SK-N-SH (cell line): ENCODE measurements at regions not wholly inside any gene's neighbourhood (a gene's known extent, or its start where the extent isn't known, plus 50 kb on each side); places are given as distances from the start of the nearest gene placed in this dataset.

Experiments
- CTCF ChIA-PET: fragments of 300-600, 350-600 bp; formaldehyde crosslinking; extraction: SDS; loops from one replicate; lab custom pipeline; 2021; lab: Yijun Ruan, JAX
- POLR2A ChIA-PET: fragments of 350-600 bp; sonication (Branson Sonifier 250); formaldehyde crosslinking; extraction: SDS; loops from one replicate; lab custom pipeline; 2020; ENCODE audit warnings: antibody characterized with exemption, inconsistent platforms; lab: Yijun Ruan, JAX
- DNase-seq: peaks from one replicate; pipeline ENCODE4 v3.0.0; 2012
- H2AFZ ChIP-seq: fragments of 200-600 bp; sonication (generic); 2 replicates; pipeline ENCODE4 v1.8.1; 2016; ENCODE audit warnings: antibody characterized with exemption, mild to moderate bottlenecking, low read depth
- H3F3A ChIP-seq: fragments of 200-600 bp; sonication (generic); replicated peaks from 2 replicates; pipeline ENCODE3; 2016; ENCODE audit warnings: antibody characterized with exemption, mild to moderate bottlenecking; ENCODE audit not compliant: insufficient read depth
- H3K27ac ChIP-seq, 2 experiments: fragments of 200-500 bp in 1 of 2; fragments of 200-600 bp in 1 of 2; sonication (Bioruptor generic) in 1 of 2; sonication (generic), shearing (Covaris generic) in 1 of 2; 2 replicates each; pipeline versions ENCODE4 v1.5.1 to v1.6.1; 2014 to 2016; ENCODE audit warnings: low read depth in 2 of 2, inconsistent platforms in 1 of 2, low read length in 1 of 2, mild to moderate bottlenecking in 1 of 2, mixed read lengths in 1 of 2
- H3K27me3 ChIP-seq: fragments of 200-600 bp; sonication (generic), shearing (Covaris generic); 2 replicates; pipeline ENCODE4 v1.6.1; 2016; ENCODE audit warnings: mixed run types; ENCODE audit not compliant: insufficient read depth
- H3K36me3 ChIP-seq, 2 experiments: fragments of 200-500 bp in 1 of 2; fragments of 200-600 bp in 1 of 2; sonication (Bioruptor generic) in 1 of 2; sonication (generic) in 1 of 2; replicated peaks in 1 of 2; 2 replicates each; pipeline versions ENCODE3 to v1.5.1; 2014 to 2016; ENCODE audit warnings: low read length in 1 of 2, mild to moderate bottlenecking in 1 of 2; ENCODE audit not compliant: insufficient read depth in 2 of 2, control insufficient read depth in 1 of 2
- H3K4me1 ChIP-seq, 2 experiments: fragments of 200-500 bp in 1 of 2; fragments of 200-600 bp in 1 of 2; sonication (Bioruptor generic) in 1 of 2; sonication (generic), shearing (Covaris generic) in 1 of 2; 2 replicates each; pipeline versions ENCODE4 v1.5.1 to v1.6.1; 2014 to 2016; ENCODE audit warnings: low read depth in 1 of 2, low read length in 1 of 2, mixed run types in 1 of 2; ENCODE audit not compliant: insufficient read depth in 2 of 2, control insufficient read depth in 1 of 2
- H3K4me2 ChIP-seq: fragments of 200-600 bp; sonication (generic), shearing (Covaris generic); 2 replicates; pipeline ENCODE4 v1.6.1; 2017; ENCODE audit warnings: mixed run types
- H3K4me3 ChIP-seq, 2 experiments: fragments of 200-500 bp in 1 of 2; fragments of 200-600 bp in 1 of 2; sonication (Bioruptor generic) in 1 of 2; sonication (generic), shearing (Covaris generic) in 1 of 2; 2 replicates each; pipeline versions ENCODE4 v1.5.1 to v1.8.1; 2014 to 2016; ENCODE audit warnings: low read depth in 2 of 2, inconsistent platforms in 1 of 2, low read length in 1 of 2, mild to moderate bottlenecking in 1 of 2, mixed read lengths in 1 of 2, moderate library complexity in 1 of 2
- H3K79me2 ChIP-seq: fragments of 200-600 bp; sonication (generic); 2 replicates; pipeline ENCODE4 v1.8.1; 2017; ENCODE audit warnings: mild to moderate bottlenecking; ENCODE audit not compliant: insufficient read depth
- H3K9ac ChIP-seq: fragments of 200-600 bp; sonication (generic); 2 replicates; pipeline ENCODE4 v1.6.1; 2017; ENCODE audit warnings: mixed run types
- H3K9me2 ChIP-seq: fragments of 200-600 bp; sonication (generic); 2 replicates; pipeline ENCODE4 v1.6.1; 2017; ENCODE audit warnings: mixed run types
- H3K9me3 ChIP-seq: fragments of 200-600 bp; sonication (generic); 2 replicates; pipeline ENCODE4 v1.6.1; 2017; ENCODE audit warnings: mixed run types, mild to moderate bottlenecking, moderate library complexity
- H4K20me1 ChIP-seq: fragments of 200-600 bp; sonication (generic); 2 replicates; pipeline ENCODE4 v1.6.1; 2017; ENCODE audit warnings: mild to moderate bottlenecking, mixed run types; ENCODE audit not compliant: insufficient read depth
- TAF1 ChIP-seq: IDR thresholded peaks from 2 replicates; pipeline ENCODE4 v1.6.1; 2012; ENCODE audit warnings: low read depth, mild to moderate bottlenecking, low read length, moderate library complexity, borderline replicate concordance
- WGBS: methylation state at CpG from one replicate; pipeline ENCODE4 v1.1.6; 2017; ENCODE audit warnings: low lambda C conversion rate; 5-methylcytosine and 5-hydroxymethylcytosine counted together
- TF ChIP-seq, protein P1 (sequence below): fragments of 150-350 bp; IDR thresholded peaks from 2 replicates; pipeline ENCODE4 v1.6.1; 2016; ENCODE audit warnings: mild to moderate bottlenecking, low read depth, low read length

DNA sequence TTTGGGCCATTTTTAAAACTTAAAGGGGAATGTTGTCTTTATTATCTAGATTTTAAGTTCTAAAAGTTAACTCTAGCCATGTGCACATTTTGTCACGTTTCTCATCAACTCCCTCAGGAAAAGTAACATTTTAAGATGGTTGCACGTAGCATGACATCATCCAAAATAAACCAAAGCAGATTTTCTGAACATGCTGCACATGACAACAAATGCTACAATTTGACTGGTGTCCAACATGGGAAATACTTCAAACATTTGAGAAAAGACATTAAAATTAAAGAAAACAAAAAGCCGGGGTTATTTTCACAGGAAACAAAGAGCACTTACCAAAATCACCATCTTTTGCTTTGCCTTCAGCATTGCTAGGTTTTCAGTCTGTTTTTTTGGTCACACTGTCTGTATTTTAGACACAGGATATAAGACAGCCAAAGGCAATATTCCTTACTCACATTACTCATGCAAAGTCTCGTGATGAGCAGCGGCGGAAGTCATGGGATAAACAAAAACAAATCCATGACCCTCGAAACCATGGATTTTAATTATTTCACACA is 51.3 kb upstream of the RND3 start:
- no peaks in the 10 kb centered on the region for H3K9me3 ChIP-seq
- TF ChIP-seq, protein P1, sequence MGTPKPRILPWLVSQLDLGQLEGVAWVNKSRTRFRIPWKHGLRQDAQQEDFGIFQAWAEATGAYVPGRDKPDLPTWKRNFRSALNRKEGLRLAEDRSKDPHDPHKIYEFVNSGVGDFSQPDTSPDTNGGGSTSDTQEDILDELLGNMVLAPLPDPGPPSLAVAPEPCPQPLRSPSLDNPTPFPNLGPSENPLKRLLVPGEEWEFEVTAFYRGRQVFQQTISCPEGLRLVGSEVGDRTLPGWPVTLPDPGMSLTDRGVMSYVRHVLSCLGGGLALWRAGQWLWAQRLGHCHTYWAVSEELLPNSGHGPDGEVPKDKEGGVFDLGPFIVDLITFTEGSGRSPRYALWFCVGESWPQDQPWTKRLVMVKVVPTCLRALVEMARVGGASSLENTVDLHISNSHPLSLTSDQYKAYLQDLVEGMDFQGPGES = no peak
- no peak for TF ChIP-seq TAF1
- no peak overlapping the region for H2AFZ ChIP-seq
- H3K9ac ChIP-seq = no peak overlapping the region
- peak overlapping the region in 1 of 2 experiments; percentile 8; a peak in 1 of 4 replicates for H3K27ac ChIP-seq
- H3K9me2 ChIP-seq = no peaks in the 10 kb centered on the region
- H3K4me3 ChIP-seq = no peak overlapping the region
- ChIA-PET POLR2A (no interaction called here), CTCF (no interaction called here)
- H4K20me1 ChIP-seq = no peaks in the 10 kb centered on the region
- H3K79me2 ChIP-seq = no peaks in the 10 kb centered on the region
- no peak overlapping the region for H3K4me2 ChIP-seq
- no peaks in the 10 kb centered on the region for H3K36me3 ChIP-seq
- 91% methylated on average over 7 of the region's 7 CpGs for WGBS
- H3F3A ChIP-seq = peaks cover under 1% of the 10 kb centered on the region
- no peak for DNase-seq
- 0 out of 4 replicates have a peak, but pooled peaks cover 0 to under 1% of the 10 kb centered on the region in 2 experiments for H3K4me1 ChIP-seq
- no peaks in the 10 kb centered on the region for H3K27me3 ChIP-seq
